GM13977 (cell line): ENCODE measurements at regions not wholly inside any gene's neighbourhood (a gene's known extent, or its start where the extent isn't known, plus 50 kb on each side); places are given as distances from the start of the nearest gene placed in this dataset.

Source experiments
- DNase-seq: peaks from one replicate; pipeline ENCODE4 v3.0.0; 2012; ENCODE audit warnings: low spot score
- CTCF ChIP-seq: IDR thresholded peaks from 2 replicates; pipeline ENCODE4 v1.5.1; 2012; ENCODE audit warnings: mild to moderate bottlenecking, control low read depth; ENCODE audit not compliant: insufficient read depth; ENCODE audit errors: extremely low read depth, missing control alignments
- in situ Hi-C: fragments of 300-500 bp; cut with MboI; formaldehyde crosslinking; loops from one replicate; pipeline ENCODE4 v1.12.0; 2022; ENCODE audit warnings: low sequenced_read_pairs, low pct_unique_long_range_greater_than_20kb, mixed read lengths, inconsistent platforms; ENCODE audit not compliant: unreplicated experiment

GRCh38 chr6:6766230-6766905 is 177.8 kb downstream of the LY86 start:
- in situ Hi-C loops: no loop called here
- DNase-seq: no peak
- no peak for TF ChIP-seq CTCF

- TF ChIP-seq CTCF: no peak
- DNase-seq: no peak
- in situ Hi-C loops: no loop called here
Measured at GRCh38 chr6:6769466-6769865, 180.9 kb downstream of the LY86 start.

GRCh38 chr6:6771224-6771945 is 182.9 kb downstream of the LY86 start:
- DNase-seq: no peak
- in situ Hi-C loops: no loop called here
- TF ChIP-seq CTCF: no peak

GRCh38 chr6:6771964-6772363 is 183.4 kb downstream of the LY86 start:
- DNase-seq: no peak
- TF ChIP-seq CTCF: no peak
- in situ Hi-C loops: no loop called here

- no peak for DNase-seq
- in situ Hi-C loops: no loop called here
Measured at GRCh38 chr6:6772751-6773150, 184.2 kb downstream of the LY86 start.

GRCh38 chr6:6775074-6775473 is 186.6 kb downstream of the LY86 start:
- DNase-seq: no peak
- in situ Hi-C loops: loop anchor here (25.0 kb wide), 1 partner anchor 462 kb away; no protein-coding TSS in a partner anchor
- no peak for TF ChIP-seq CTCF

More at GRCh38 chr6:6772751-6773150, 184.2 kb downstream of the LY86 start:
- no peak for TF ChIP-seq CTCF
